ENCODE measurements at regions not wholly inside any gene's neighbourhood (a gene's known extent, or its start where the extent isn't known, plus 50 kb on each side); places are given as distances from the start of the nearest gene placed in this dataset.

DNA sequence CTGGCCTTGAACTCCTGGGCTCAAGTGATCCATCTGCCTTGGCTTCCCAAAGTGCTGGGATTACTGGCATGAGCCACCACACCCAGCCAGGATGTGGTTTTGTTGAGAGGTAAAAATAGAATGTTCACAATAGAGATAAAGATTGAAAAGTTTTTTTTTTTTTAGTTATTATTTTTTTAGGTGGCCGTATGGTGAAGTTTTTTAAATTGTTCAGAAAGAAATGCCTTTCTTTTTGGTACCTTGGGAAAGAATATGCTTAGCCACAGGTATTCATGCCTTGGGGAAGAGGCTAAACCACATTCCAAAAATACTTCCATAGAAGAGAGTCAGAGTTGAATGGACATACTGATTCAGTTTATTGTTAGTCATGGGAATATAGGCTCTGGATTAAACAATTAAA is 143.4 kb downstream of the C11orf91 start:
- DNase-seq (ENCODE audit: low read depth): peak; percentile 73

DNA sequence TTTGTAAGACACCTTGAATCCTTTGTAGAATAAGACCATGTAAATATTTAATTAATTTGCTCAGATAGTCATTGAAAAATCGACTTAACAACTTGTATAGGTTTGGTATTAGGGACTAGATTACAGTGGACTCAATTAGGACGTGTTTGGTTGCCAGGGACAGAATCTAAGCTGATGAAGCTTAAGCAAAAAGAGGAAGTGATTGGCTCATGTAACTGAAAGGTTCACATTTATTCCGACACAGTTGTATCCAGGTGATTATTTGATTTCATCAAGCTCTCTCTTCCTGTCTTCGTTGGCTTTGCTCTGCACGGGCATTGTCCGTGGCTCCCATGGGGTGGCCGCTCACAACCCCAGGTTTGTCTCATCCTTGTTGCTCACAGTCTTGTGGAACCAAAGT is 146.4 kb downstream of the C11orf91 start:
- DNase-seq (ENCODE audit: low read depth): no peak

DNA sequence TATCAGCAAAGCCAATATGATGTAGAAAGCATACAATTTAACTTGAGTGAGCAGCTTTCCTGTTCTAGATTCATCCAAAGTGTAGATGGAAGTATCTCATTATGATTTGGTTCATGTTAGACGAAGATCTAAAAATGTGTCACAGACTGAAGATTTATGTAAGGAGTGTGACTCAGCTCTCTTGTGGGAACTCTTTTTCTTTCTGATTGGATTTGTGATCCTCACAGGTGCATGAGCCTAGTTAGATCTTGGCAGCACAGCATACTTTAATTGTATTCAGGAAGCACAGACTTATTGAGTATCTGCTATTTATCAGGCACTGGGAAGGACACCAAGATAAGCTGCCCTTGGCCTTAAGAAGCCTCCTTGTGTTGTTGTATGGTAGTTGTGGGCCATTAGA is 147.1 kb downstream of the C11orf91 start:
- no peak for DNase-seq (ENCODE audit: low read depth)

DNA sequence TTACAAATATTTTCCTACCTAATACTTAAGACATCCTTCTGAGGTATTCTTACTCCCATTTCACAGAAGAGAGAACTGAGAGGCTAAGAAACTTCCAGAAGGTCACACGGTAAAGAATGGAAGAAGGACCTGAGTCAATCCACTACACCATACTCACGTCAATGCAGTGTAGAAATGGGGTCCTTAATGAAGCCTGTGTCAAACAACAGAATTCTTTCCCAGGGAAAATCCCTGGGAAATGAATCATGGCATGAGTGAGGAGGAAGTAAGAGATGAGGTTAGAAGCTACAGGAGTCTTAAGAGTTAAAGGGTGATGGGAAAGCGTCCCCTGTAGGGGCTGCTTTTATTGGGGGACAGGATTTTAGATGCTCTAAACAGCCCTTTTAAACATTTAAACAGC is 147.9 kb downstream of the C11orf91 start:
- no peak for DNase-seq (ENCODE audit: low read depth)

DNA sequence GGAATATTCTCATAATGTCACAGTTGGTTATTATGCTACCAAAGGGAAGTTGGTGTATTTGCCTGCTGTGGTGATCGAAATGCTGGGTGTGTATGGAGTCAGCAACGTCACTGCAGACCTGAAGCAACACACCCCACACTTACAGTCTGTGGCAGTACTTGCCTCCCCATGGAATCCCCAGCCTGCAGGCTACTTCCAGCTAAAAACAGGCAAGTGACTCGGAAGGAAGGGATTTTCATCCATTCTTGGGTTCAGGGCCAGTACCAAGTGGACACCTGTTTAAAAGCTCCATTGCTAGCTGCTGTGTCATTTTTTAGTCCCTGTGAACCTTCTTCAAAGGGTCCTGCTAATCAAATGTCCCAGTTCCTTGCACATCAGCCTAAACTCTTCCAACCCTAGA is 149.6 kb downstream of the C11orf91 start:
- peak; percentile 40 for DNase-seq (ENCODE audit: low read depth)

DNA sequence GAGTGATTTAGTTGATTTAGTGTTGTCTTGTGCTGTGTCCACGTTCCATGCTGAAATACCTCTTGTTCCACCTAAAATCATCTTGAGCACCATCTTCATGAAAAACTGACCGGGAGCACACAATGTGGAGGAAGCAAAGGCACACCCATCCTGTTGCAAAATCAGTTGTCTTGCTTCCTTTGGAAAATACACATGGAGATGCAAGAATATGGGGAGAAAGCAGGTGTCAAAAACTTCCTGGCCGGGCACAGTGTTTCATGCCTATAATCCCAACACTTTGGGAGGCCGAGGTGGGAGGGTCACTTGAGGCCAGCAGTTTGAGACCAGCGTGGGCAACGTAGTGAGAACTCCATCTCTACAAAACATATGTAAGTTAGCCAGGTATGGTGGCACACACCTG is 151.1 kb downstream of the C11orf91 start:
- no peak for DNase-seq (ENCODE audit: low read depth)

DNA sequence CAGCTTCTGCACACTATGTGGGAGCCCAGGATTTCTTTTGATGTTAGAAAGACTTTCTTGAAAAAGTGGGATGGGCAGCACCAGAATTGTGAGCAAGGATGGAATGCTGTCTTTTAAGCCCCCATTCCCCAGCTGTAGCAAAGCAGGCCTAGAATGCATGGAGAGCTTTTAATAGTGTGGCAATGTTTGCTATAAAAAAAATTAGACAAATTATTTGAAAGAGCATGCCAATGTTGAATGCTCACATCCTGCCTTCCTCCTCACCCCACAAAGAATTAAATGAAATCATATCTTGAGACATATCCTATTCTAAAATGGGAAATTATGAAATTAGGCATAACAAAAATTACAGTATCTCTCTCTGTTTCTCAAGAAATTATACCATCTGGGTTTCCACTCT is 154.7 kb downstream of the C11orf91 start:
- DNase-seq (ENCODE audit: low read depth): peak; percentile 10

DNA sequence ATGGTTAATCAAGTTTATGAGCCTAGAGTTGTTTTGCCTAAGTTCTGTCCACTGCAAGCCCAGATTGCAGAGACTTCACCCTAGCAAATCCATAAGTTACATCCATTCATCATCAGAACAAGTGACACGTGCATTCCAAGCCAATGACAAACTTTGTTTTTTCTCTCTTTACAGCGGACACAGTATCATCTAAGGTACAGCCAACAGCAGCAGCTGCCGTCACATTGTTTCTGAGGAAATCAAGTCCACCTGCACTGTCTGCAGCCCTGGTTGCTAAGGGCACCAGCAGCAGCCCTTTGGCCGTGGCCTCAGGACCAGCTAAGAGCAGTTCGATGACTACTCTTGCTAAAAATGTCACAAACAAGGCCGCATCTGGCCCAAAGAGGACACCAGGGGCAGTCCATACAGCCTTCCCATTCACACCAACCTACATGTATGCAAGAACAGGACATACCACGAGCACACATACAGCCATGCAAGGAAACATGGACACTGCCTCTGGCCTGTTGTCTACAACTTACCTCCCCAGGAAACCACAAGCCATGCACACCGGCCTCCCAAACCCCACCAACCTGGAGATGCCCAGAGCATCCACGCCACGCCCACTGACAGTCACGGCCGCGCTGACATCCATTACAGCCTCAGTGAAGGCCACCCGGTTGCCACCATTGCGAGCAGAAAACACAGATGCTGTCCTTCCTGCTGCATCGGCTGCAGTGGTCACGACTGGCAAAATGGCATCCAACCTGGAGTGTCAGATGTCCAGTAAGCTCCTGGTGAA is 155.8 kb downstream of the C11orf91 start:
- peak; percentile 21 for DNase-seq (ENCODE audit: low read depth)

DNA sequence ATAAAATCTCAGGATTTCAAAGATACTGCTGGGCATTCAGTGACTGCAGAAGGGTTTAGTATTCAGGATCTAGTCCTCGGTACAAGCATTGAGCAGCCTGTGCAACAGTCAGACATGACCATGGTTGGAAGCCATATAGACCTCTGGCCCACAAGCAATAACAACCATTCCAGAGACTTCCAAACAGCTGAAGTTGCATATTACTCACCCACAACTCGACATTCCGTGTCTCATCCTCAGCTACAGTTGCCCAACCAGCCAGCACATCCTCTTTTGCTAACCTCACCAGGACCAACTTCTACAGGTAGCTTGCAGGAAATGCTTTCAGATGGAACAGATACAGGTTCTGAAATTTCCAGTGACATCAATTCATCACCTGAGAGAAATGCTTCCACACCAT is 156.8 kb downstream of the C11orf91 start:
- DNase-seq (ENCODE audit: low read depth): peak; percentile 58

DNA sequence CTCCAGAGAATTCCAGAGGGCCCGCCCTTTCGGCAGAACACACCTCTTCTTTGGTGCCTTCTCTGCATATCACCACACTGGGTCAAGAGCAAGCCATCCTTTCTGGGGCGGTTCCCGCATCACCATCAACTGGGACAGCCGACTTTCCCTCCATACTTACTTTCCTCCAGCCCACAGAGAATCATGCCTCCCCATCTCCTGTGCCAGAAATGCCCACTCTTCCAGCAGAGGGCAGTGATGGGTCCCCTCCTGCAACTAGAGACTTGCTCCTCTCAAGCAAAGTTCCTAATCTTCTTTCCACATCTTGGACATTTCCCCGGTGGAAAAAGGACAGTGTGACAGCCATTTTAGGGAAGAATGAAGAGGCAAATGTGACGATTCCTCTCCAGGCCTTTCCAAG is 157.7 kb downstream of the C11orf91 start:
- DNase-seq (ENCODE audit: low read depth): peak; percentile 46

DNA sequence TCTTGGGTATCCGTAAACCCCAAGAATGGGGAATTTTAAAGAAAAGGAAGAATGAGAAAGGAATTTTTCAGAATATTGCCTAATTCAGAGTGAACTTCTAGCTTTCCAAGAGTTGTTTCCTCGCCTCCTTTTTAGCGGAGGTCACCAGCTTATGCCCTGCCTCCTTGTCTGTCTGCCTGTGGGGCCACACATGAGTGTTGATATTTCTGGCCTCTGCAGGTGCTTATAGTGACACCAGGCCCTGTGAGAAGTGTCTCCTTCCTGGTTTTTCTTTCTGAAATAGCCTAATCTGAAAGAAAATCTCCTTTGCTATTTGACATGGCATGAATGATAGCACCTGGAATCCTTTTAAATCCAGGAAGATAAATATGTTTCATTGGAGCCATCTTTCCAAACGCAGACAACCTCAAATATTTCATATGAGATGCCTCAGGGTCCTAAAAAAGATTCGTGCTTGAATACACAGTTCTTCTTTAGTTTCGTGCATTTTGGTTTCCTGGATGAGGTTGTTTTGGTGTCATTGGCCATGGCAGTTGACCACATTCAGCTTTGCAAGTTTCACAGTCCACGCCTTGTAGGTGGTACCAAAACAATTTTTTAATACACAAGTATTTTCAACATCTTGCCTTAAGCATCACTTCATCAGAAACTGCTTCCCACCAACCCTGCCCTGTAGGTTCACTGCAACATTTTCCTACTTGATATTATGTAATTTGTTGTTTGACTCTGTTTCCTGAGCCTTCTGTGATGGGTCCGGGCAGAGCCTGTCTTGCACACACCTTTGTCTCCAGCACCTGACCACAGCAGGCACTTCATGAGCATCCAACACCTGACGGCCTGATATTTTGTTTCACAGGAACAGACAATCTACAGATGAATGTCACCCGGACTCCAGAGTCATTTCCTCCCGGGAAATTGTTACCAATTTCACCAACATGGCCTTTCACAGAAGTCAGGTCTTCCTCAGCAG is 159.4 kb downstream of the C11orf91 start:
- DNase-seq (ENCODE audit: low read depth): no peak

DNA sequence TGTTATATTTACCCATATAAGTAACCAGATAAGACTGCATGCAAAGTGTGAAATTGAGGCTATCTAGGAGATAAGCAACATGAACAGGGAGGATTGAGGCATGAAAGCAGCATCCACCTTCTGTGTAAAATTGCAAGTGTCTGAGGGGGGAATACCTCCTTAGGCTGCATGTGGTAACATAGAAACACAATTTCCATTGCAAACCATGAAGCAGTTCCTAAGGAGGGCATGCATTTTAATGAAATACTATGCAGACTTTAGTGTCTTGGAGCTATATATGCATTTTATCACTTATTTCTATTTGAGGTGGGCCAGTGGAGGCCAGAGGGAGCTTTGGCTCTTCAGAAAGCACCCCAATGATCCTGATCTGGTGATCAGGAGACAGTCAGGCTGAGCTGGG is 160.2 kb downstream of the C11orf91 start:
- DNase-seq (ENCODE audit: low read depth): no peak

DNA sequence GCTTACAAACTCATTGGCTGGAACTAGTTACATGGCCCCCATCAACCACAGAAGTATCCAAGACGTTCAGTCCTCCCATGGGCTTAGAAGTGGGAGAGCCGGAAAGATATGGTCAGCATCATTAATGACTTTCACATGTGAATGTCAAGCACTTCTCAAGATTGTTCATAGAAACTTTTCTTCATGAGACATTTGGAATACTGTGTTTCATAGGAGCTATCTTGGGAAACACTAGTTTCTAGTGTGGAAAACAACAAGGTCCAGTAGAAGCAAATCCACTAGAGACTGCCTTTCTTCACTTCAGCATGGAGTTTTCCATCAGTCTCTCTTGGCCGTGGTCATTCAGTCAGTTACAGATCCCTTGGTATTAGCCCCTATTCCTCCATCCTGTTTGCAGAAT is 160.9 kb downstream of the C11orf91 start:
- DNase-seq (ENCODE audit: low read depth): no peak

DNA sequence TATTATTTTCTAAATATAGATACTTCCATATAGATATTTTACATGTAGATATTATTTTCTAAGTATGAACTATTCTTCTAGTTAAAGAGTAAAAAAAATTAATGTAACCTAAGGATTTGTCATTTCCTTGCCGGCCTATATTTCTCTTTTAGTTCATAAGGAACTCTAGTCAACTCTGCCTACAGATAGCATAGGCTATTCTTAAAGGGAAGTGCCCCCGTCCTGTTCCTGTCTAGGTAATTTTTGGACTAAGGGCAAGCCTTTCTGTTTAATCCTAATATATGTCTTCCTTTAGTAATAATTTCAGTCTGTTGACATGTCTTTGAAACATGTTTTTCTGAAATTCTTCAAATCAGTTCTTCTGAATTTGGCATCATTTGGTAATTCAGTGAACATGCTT is 161.9 kb downstream of the C11orf91 start:
- no peak for DNase-seq (ENCODE audit: low read depth)

DNA sequence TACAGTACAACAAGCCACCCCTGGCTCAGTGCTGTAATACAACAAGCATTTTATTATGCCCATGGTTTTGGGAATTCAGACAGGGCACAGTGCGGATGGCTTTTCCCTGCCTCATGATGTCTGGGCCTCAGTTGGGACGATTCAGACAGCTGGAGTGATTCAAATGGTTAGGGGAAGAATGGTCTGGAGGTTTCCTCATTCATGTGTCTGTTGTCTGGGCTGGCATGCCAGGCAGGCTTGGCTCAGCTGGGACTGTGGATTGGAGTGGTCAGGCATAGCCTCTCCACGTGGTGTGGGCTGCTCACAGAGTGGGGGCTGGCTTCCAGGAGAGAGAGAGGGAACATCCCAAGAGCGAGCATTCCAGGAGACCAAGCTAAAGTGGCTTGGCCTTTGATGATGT is 164.4 kb downstream of the C11orf91 start:
- DNase-seq (ENCODE audit: low read depth): no peak

DNA sequence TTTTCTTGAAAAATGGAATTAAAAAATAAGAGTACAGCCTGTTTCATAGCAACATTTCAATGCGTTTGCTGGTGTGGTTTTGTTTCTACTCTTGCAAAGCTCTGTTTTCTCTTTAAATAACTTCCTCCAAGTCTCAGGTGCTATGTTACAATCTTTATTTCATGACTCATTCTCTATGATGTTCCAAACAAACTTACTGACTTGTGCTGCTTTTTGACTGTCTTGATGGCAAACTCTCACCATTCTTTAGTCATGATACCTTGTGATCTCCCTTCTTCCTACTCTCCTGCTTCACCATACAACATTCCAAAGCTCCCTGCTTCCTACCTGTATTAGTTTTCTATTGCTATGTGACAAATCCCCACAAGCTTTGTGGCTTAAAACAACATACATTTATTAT is 166.1 kb downstream of the C11orf91 start:
- peak; percentile 51 for DNase-seq (ENCODE audit: low read depth)

DNA sequence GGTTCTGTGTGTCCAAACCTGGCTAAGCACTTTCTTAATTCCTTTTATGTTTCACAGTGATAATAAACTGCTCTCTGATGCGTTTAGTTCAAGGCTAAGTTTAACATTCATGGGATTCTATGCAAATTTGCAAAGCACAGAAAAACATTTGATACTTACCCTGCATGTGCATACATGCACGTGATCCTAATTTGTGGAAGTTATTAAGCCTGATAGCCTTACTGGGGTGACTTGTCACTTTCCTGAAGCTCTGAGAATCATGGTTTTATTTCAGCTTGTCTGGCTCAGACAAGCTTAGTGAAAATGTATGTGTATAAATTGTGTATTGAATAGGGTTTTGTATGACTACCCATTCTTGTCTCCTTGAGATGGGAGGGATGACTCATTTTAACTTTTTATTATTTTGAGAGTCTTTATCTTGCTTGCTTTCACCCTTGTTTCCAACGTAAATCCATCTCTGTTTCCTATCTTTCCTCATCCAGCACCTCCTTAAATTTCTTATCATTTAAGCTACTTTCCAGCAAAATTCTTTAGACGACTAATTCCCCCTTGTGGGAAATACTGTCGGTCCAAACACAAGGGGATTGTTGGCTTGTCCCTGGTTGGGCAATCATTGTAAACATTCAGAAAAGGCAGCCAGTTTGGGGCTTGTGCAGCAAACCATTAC is 167.1 kb downstream of the C11orf91 start:
- DNase-seq (ENCODE audit: low read depth): no peak

DNA sequence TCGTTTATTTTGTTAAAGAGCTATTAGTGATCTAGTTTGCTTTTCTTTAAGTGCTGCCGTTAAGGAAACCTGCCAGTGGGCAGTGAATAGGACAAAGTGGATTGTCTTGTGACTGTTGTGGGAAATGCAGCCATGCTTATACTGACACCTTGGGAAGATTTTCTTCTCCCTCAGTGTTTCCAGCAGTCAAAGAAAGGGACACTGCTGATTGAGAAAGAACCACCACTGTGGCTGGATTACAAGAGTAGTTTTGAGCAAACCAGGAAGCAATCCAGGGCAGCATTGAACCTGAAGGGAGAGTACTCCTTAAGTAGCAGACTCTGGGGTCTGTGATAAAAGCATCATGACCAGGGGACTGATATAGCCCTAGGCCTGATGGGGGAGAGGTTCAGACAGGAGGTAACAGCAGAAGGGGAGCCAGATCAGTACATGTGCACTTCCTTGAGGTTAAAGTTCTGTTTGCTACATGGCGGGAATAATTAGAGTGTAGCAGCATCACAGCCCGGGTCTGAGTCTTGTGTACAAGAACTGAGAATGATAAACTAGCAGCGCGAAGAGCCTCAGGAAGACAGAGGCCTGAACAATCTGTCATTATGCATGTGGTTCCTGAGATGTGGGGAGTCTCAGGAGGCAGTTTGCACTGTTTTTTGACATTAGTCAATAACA is 167.8 kb downstream of the C11orf91 start:
- DNase-seq (ENCODE audit: low read depth): no peak

DNA sequence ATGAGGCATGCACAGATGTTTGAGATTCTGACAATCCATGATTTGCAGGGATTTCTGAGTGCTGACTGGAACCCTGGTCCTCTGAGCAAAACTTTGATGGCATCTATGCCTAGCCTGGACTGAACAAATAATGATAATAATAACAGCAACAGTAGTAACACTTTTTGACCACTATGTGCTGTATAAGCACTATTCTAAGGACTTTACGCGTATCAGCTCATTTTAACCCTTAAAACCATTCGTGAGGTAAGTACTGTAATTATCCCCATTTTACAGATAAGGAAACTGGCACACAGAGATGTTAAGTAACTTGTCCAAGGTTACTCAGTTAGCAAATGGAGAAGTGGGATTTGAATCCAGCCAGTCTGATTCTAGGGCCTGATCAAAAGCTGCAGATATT is 168.4 kb downstream of the C11orf91 start:
- DNase-seq (ENCODE audit: low read depth): no peak

DNA sequence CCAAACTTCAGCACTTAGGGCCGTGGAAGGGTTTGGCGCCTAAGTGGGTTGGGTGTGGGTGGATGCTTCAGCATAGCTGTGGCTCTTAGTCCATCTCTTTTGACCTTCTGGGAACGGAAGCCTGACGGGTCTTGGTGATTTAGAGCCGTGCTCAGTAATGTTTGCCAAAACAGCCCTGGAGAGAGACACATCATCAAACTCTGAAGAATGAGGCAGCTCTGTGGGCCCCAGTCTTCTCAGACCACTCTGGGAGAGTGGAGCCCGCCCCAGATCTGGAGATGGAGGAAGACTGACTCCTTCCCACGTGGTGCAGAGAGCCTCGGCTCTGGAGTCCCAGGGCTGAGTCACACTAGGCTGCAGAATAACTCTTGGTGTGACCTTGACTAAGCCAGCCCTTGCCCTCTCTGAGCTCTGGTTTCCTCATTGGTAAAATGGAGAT is 168.9 kb downstream of the C11orf91 start:
- DNase-seq (ENCODE audit: low read depth): peak; percentile 71

DNA sequence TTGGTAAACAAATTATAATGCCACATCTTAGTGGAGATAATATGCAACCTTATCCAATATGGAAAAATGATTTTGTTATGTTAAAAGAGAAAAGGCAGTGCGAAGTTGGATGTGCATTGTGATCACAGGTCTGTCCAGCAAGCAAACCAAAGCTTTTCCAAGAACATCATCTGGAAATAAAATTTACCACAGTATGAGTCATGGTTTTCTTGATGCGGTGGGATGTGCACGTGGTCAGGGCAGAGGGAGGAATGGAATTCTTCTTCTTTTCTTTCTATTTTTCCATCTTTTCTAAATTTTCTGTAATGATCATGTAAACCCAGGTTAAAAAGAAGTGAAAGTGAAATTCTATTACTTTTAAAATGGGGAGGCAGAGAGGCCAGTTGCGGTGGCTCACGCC is 169.8 kb downstream of the C11orf91 start:
- DNase-seq (ENCODE audit: low read depth): peak; percentile 70

DNA sequence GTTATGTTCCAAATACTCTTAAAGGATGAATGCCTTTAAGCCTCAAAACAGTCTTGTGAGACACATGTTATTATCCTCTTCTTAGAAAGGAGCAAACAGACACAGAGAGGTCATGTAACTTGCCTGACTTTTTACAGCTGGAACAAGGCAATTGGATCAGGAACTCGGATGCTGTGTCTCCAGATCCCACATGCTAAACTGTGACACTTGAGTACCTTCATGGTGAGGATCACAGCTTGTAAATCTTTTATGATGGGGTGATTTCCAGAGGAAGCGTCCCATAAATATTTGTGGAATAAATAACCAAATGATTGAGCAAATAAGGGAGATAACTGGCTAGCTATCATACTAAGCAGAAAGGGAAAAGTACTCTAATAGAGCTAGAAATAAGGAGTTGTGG is 171.2 kb downstream of the C11orf91 start:
- DNase-seq (ENCODE audit: low read depth): no peak

Measured in LHCN-M2 (cell line).